Epithelial cell of proximal tubule (primary cell): ENCODE measurements at regions not wholly inside any gene's neighbourhood (a gene's known extent, or its start where the extent isn't known, plus 50 kb on each side); places are given as distances from the start of the nearest gene placed in this dataset.

Source experiments
- DNase-seq: peaks from one replicate; pipeline ENCODE4 v3.0.0-alpha.2; 2011; ENCODE audit warnings: low read depth
- H3K4me3 ChIP-seq: 2 replicates; pipeline ENCODE4 v1.5.1; 2011; ENCODE audit warnings: low read depth, mild to moderate bottlenecking, low read length
- CTCF ChIP-seq: conservative IDR thresholded peaks from 2 replicates; pipeline ENCODE4 v1.5.1; 2012; ENCODE audit warnings: low read depth, mild to moderate bottlenecking, low read length

GRCh38 chr20:7308163-7308562, 540.7 kb downstream of the BMP2 start:
- TF ChIP-seq CTCF: no peak
- DNase-seq: no peak

GRCh38 chr20:7313047-7313446, 545.6 kb downstream of the BMP2 start:
- no peak for DNase-seq

More at GRCh38 chr20:7308163-7308562, 540.7 kb downstream of the BMP2 start:
- no peak overlapping the region for H3K4me3 ChIP-seq

GRCh38 chr20:7323957-7324356, 556.5 kb downstream of the BMP2 start:
- no peak for DNase-seq
- TF ChIP-seq CTCF: no peak
- H3K4me3 ChIP-seq: no peak overlapping the region

More at GRCh38 chr20:7313047-7313446, 545.6 kb downstream of the BMP2 start:
- no peak for TF ChIP-seq CTCF
- no peak overlapping the region for H3K4me3 ChIP-seq

- DNase-seq: no peak
- H3K4me3 ChIP-seq: no peak overlapping the region
- no peak for TF ChIP-seq CTCF
These were observed 560.3 kb downstream of the BMP2 start for GRCh38 chr20:7327810-7328209.

GRCh38 chr20:7330850-7331249, 563.4 kb downstream of the BMP2 start:
- no peak for TF ChIP-seq CTCF
- DNase-seq: no peak
- no peak overlapping the region for H3K4me3 ChIP-seq

- no peak overlapping the region for H3K4me3 ChIP-seq
- no peak for DNase-seq
- TF ChIP-seq CTCF: no peak
These were observed 564.7 kb downstream of the BMP2 start for GRCh38 chr20:7332169-7332568.

GRCh38 chr20:7333841-7334240, 566.4 kb downstream of the BMP2 start:
- TF ChIP-seq CTCF: no peak
- no peak for DNase-seq
- H3K4me3 ChIP-seq: no peak overlapping the region
